Trophoblast cell (in vitro differentiated cells and primary cell): ENCODE measurements at regions not wholly inside any gene's neighbourhood (a gene's known extent, or its start where the extent isn't known, plus 50 kb on each side); places are given as distances from the start of the nearest gene placed in this dataset.

ENCODE experiments used
- DNase-seq, 2 donors: peaks; one replicate each; pipeline ENCODE4 v3.0.0-alpha.2; 2016
- H2AFZ ChIP-seq: 2 replicates; pipeline ENCODE4 v1.6.1; 2013; ENCODE audit warnings: low read length, moderate library complexity, mild to moderate bottlenecking; ENCODE audit not compliant: insufficient read depth, poor library complexity
- H2AK5ac ChIP-seq: 2 replicates; pipeline ENCODE4 v1.6.1; 2013; ENCODE audit warnings: mild to moderate bottlenecking, low read length
- H2BK120ac ChIP-seq: 2 replicates; pipeline ENCODE4 v1.6.1; 2013; ENCODE audit warnings: low read length, mild to moderate bottlenecking, moderate library complexity; ENCODE audit not compliant: insufficient read depth, poor library complexity
- H2BK12ac ChIP-seq: 2 replicates; pipeline ENCODE4 v1.6.1; 2013; ENCODE audit warnings: mild to moderate bottlenecking, low read length, moderate library complexity
- H2BK5ac ChIP-seq: 2 replicates; pipeline ENCODE4 v1.6.1; 2013; ENCODE audit warnings: low read length, low read depth, moderate library complexity, mild to moderate bottlenecking; ENCODE audit not compliant: poor library complexity
- H3K14ac ChIP-seq: 2 replicates; pipeline ENCODE4 v1.6.1; 2013; ENCODE audit warnings: mild to moderate bottlenecking, low read length
- H3K18ac ChIP-seq: 2 replicates; pipeline ENCODE4 v1.6.1; 2013; ENCODE audit warnings: mild to moderate bottlenecking, low read length
- H3K23ac ChIP-seq: 2 replicates; pipeline ENCODE4 v1.6.1; 2013; ENCODE audit warnings: low read length
- H3K27ac ChIP-seq: 2 replicates; pipeline ENCODE4 v1.5.1; 2013; ENCODE audit warnings: low read depth, mild to moderate bottlenecking, inconsistent platforms, low read length, moderate library complexity
- H3K27me3 ChIP-seq: 2 replicates; pipeline ENCODE4 v1.6.1; 2013; ENCODE audit warnings: inconsistent platforms, mild to moderate bottlenecking, low read length, moderate library complexity; ENCODE audit not compliant: insufficient read depth
- H3K36me3 ChIP-seq, 2 experiments: 1 replicate in 1 of 2; 2 replicates in 1 of 2; pipeline ENCODE4 v1.6.1; 2013; ENCODE audit warnings: low read length in 2 of 2, mild to moderate bottlenecking in 2 of 2, moderate library complexity in 1 of 2; ENCODE audit not compliant: insufficient read depth in 2 of 2, control insufficient read depth in 1 of 2
- H3K4ac ChIP-seq: 2 replicates; pipeline ENCODE4 v1.6.1; 2013; ENCODE audit warnings: low read depth, mild to moderate bottlenecking, low read length, moderate library complexity
- H3K4me1 ChIP-seq, 2 experiments: 1 replicate in 1 of 2; 2 replicates in 1 of 2; pipeline ENCODE4 v1.6.1; 2013; ENCODE audit warnings: low read length in 2 of 2, mild to moderate bottlenecking in 2 of 2, moderate library complexity in 1 of 2; ENCODE audit not compliant: insufficient read depth in 2 of 2, control insufficient read depth in 1 of 2
- H3K4me2 ChIP-seq: 2 replicates; pipeline ENCODE4 v1.6.1; 2013; ENCODE audit warnings: inconsistent platforms, mild to moderate bottlenecking, low read length, moderate library complexity
- H3K4me3 ChIP-seq: 2 replicates; pipeline ENCODE4 v1.5.1; 2013; ENCODE audit warnings: mild to moderate bottlenecking, low read depth, low read length, inconsistent platforms
- H3K79me1 ChIP-seq: one replicate; pipeline ENCODE4 v1.6.1; 2013; ENCODE audit warnings: low read length
- H3K79me2 ChIP-seq: 2 replicates; pipeline ENCODE4 v1.6.1; 2013; ENCODE audit warnings: low read length, mild to moderate bottlenecking; ENCODE audit not compliant: control insufficient read depth, insufficient read depth, poor library complexity
- H3K9ac ChIP-seq: 2 replicates; pipeline ENCODE4 v1.6.1; 2013; ENCODE audit warnings: mild to moderate bottlenecking, low read length
- H3K9me3 ChIP-seq: 2 replicates; pipeline ENCODE4 v1.6.1; 2013; ENCODE audit warnings: low read depth, mild to moderate bottlenecking, control low read depth, inconsistent platforms, low read length; ENCODE audit not compliant: insufficient read depth
- H4K12ac ChIP-seq: 2 replicates; pipeline ENCODE4 v1.6.1; 2013; ENCODE audit warnings: low read depth, mild to moderate bottlenecking, low read length, moderate library complexity
- H4K8ac ChIP-seq: 2 replicates; pipeline ENCODE4 v1.6.1; 2013; ENCODE audit warnings: low read depth, mild to moderate bottlenecking, low read length, moderate library complexity
- H4K91ac ChIP-seq: one replicate; pipeline ENCODE4 v1.6.1; 2013; ENCODE audit warnings: low read depth, mild to moderate bottlenecking, low read length, moderate library complexity
- WGBS: extraction: QIAGEN DNeasy Blood & Tissue Kit; methylation state at CpG from one replicate; pipeline ENCODE4 v1.1.7; 2013; ENCODE audit warnings: missing lambda C conversion rate; ENCODE audit not compliant: insufficient read length, insufficient coverage; ENCODE audit errors: extremely low coverage; 5-methylcytosine and 5-hydroxymethylcytosine counted together

GRCh38 chr1:212553676-212554075, 54.9 kb upstream of the ATF3 start:
- Histone ChIP-seq H3K4me3 (no peak overlapping the region), H3K4me1 (peaks cover 0 to 2% of the 10 kb centered on the region in 2 experiments), H2BK12ac (no peak overlapping the region), H3K9ac (no peak overlapping the region), H4K12ac (no peak overlapping the region), H3K9me3 (no peaks in the 10 kb centered on the region), H3K79me1 (peaks cover 8% of the 10 kb centered on the region), H3K23ac (no peak overlapping the region), H2BK120ac (no peak overlapping the region), H3K14ac (no peak overlapping the region), H3K4ac (no peak overlapping the region), H2AK5ac (no peak overlapping the region), H3K27ac (no peak overlapping the region), H4K8ac (no peak overlapping the region), H2BK5ac (no peak overlapping the region), H2AFZ (no peak overlapping the region), H3K18ac (no peak overlapping the region), H3K27me3 (no peaks in the 10 kb centered on the region), H3K4me2 (no peak overlapping the region), H3K79me2 (peaks cover 6% of the 10 kb centered on the region), H3K36me3 (no peaks in the 10 kb centered on the region), H4K91ac (no peak overlapping the region)
- DNase-seq, result no peak
- WGBS, result 100% methylated on average over 1 of the region's 4 CpGs

DNA sequence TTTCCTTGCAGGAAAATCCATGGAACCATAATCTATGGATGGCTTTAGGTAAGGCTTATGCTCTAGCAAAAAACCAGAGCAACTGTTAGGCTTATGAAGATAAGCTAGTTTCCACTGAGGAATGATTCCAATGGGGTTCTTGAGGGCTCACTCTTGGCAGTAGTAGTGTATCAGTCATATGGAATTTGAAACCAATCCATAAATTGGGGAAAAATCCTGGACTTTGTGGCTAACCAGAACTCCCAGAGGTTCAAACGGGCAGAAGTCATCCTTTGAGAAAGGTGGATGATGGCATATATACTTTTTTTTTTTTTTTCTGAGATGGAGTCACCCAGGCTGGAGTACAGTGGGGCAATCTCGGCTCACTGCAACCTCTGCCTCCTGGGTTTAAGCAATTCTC, 54.2 kb upstream of the ATF3 start:
- Histone ChIP-seq H4K91ac (no peak overlapping the region), H3K9me3 (no peaks in the 10 kb centered on the region), H4K12ac (no peak overlapping the region), H3K79me1 (peaks cover 12% of the 10 kb centered on the region), H2BK120ac (no peak overlapping the region), H3K27me3 (no peaks in the 10 kb centered on the region), H3K79me2 (peaks cover 8% of the 10 kb centered on the region), H3K23ac (no peak overlapping the region), H3K9ac (no peak overlapping the region), H3K4me1 (peaks cover 0 to 4% of the 10 kb centered on the region in 2 experiments), H2BK5ac (no peak overlapping the region), H4K8ac (no peak overlapping the region), H3K18ac (no peak overlapping the region), H3K4me3 (no peak overlapping the region), H3K4me2 (no peak overlapping the region), H2AFZ (no peak overlapping the region), H3K4ac (no peak overlapping the region), H2AK5ac (no peak overlapping the region), H3K36me3 (no peaks in the 10 kb centered on the region), H3K27ac (no peak overlapping the region), H2BK12ac (no peak overlapping the region), H3K14ac (no peak overlapping the region)
- WGBS, result no CpG with 5 or more reads among the region's 2 CpGs
- no peak for DNase-seq

GRCh38 chr1:212555426-212555825, 53.1 kb upstream of the ATF3 start:
- H4K8ac ChIP-seq, result no peak overlapping the region
- no peaks in the 10 kb centered on the region for H3K36me3 ChIP-seq
- no peak overlapping the region for H3K4ac ChIP-seq
- H4K91ac ChIP-seq, result no peak overlapping the region
- H2BK120ac ChIP-seq, result no peak overlapping the region
- peaks cover 13% of the 10 kb centered on the region for H3K79me1 ChIP-seq
- no peak overlapping the region for H2AFZ ChIP-seq
- H3K23ac ChIP-seq, result no peak overlapping the region
- H2BK12ac ChIP-seq, result no peak overlapping the region
- H3K4me2 ChIP-seq, result no peak overlapping the region
- no peak overlapping the region for H2BK5ac ChIP-seq
- H3K18ac ChIP-seq, result no peak overlapping the region
- no peak overlapping the region for H3K4me3 ChIP-seq
- no peak overlapping the region for H4K12ac ChIP-seq
- no CpG with 5 or more reads among the region's 2 CpGs for WGBS
- no peaks in the 10 kb centered on the region for H3K9me3 ChIP-seq
- H3K14ac ChIP-seq, result no peak overlapping the region
- DNase-seq, result no peak
- no peak overlapping the region for H3K9ac ChIP-seq
- H3K27me3 ChIP-seq, result no peaks in the 10 kb centered on the region
- no peak overlapping the region for H2AK5ac ChIP-seq
- peaks cover 8% of the 10 kb centered on the region for H3K79me2 ChIP-seq
- peaks cover 0 to 2% of the 10 kb centered on the region in 2 experiments for H3K4me1 ChIP-seq
- no peak overlapping the region for H3K27ac ChIP-seq

GRCh38 chr1:212556822-212557549, 51.6 kb upstream of the ATF3 start:
- no peak for DNase-seq
- H3K4ac ChIP-seq, result no peak overlapping the region
- peaks cover 2 to 3% of the 10 kb centered on the region in 2 experiments for H3K4me1 ChIP-seq
- H3K79me2 ChIP-seq, result peaks cover 8% of the 10 kb centered on the region
- H3K27ac ChIP-seq, result no peak overlapping the region
- WGBS, result no CpG with 5 or more reads among the region's 3 CpGs
- H4K8ac ChIP-seq, result no peak overlapping the region
- no peak overlapping the region for H3K9ac ChIP-seq
- H3K9me3 ChIP-seq, result no peaks in the 10 kb centered on the region
- no peak overlapping the region for H3K4me3 ChIP-seq
- H3K4me2 ChIP-seq, result no peak overlapping the region
- H3K18ac ChIP-seq, result no peak overlapping the region
- no peak overlapping the region for H3K14ac ChIP-seq
- H2AFZ ChIP-seq, result no peak overlapping the region
- H3K36me3 ChIP-seq, result no peaks in the 10 kb centered on the region
- no peak overlapping the region for H4K12ac ChIP-seq
- no peak overlapping the region for H2AK5ac ChIP-seq
- no peak overlapping the region for H2BK12ac ChIP-seq
- H3K23ac ChIP-seq, result no peak overlapping the region
- H3K79me1 ChIP-seq, result peaks cover 16% of the 10 kb centered on the region
- no peak overlapping the region for H4K91ac ChIP-seq
- no peaks in the 10 kb centered on the region for H3K27me3 ChIP-seq
- H2BK5ac ChIP-seq, result no peak overlapping the region
- no peak overlapping the region for H2BK120ac ChIP-seq
